DND-41 (cell line): ENCODE measurements at regions not wholly inside any gene's neighbourhood (a gene's known extent, or its start where the extent isn't known, plus 50 kb on each side); places are given as distances from the start of the nearest gene placed in this dataset.

Source experiments
- ATAC-seq: fragments of 200-7000 bp; cut with Tn5 transposase; 3 replicates; pipeline ENCODE4 v1.9.1; 2021; ENCODE audit warnings: low read depth; ENCODE audit not compliant: insufficient read depth
- DNase-seq: peaks from one replicate; pipeline ENCODE4 v3.0.0-alpha.2; 2020
- H2AFZ ChIP-seq: 2 replicates; pipeline ENCODE4 v1.6.0; 2012; ENCODE audit warnings: low read depth, low read length
- H3K27ac ChIP-seq: 2 replicates; pipeline ENCODE4 v1.5.1; 2012; ENCODE audit warnings: low read length, inconsistent platforms
- H3K27me3 ChIP-seq: fragments of 200-600 bp; sonication (generic); 2 replicates; pipeline ENCODE4 v1.6.0; 2012; ENCODE audit warnings: low read length, mild to moderate bottlenecking, inconsistent platforms; ENCODE audit not compliant: insufficient read depth, poor library complexity
- H3K36me3 ChIP-seq: 2 replicates; pipeline ENCODE4 v1.5.1; 2012; ENCODE audit warnings: low read length, inconsistent platforms; ENCODE audit not compliant: insufficient read depth
- H3K4me1 ChIP-seq: 2 replicates; pipeline ENCODE4 v1.5.1; 2012; ENCODE audit warnings: mild to moderate bottlenecking, low read length; ENCODE audit not compliant: insufficient read depth
- H3K4me2 ChIP-seq: 2 replicates; pipeline ENCODE4 v1.6.0; 2012; ENCODE audit warnings: mild to moderate bottlenecking, moderate library complexity, low read length, inconsistent platforms; ENCODE audit not compliant: insufficient read depth
- H3K4me3 ChIP-seq, 2 experiments: fragments of 200-600 bp in 1 of 2; shearing (Covaris generic) in 1 of 2; 2 replicates each; pipeline ENCODE4 v1.5.1; 2012 to 2016; ENCODE audit warnings: inconsistent platforms in 2 of 2, low read length in 2 of 2, mild to moderate bottlenecking in 2 of 2, low read depth in 1 of 2, moderate library complexity in 1 of 2
- H3K79me2 ChIP-seq: 2 replicates; pipeline ENCODE4 v1.6.0; 2012; ENCODE audit warnings: low read length, inconsistent platforms; ENCODE audit not compliant: insufficient read depth
- H3K9ac ChIP-seq: 2 replicates; pipeline ENCODE4 v1.6.0; 2012; ENCODE audit warnings: low read depth, mild to moderate bottlenecking, inconsistent platforms, low read length, moderate library complexity
- H3K9me3 ChIP-seq: 2 replicates; pipeline ENCODE4 v1.5.1; 2012; ENCODE audit warnings: low read length, moderate library complexity, mild to moderate bottlenecking, inconsistent platforms; ENCODE audit not compliant: insufficient read depth, severe bottlenecking
- H4K20me1 ChIP-seq: 2 replicates; pipeline ENCODE4 v1.6.0; 2012; ENCODE audit warnings: low read length; ENCODE audit not compliant: insufficient read depth
- EZH2 ChIP-seq: IDR thresholded peaks from 3 replicates; pipeline ENCODE4 v1.6.1; 2012; ENCODE audit warnings: borderline replicate concordance, low read depth, mild to moderate bottlenecking, moderate library complexity, low read length, inconsistent platforms; ENCODE audit not compliant: severe bottlenecking
- TF ChIP-seq, protein P1 (sequence below): IDR thresholded peaks from 2 replicates; pipeline ENCODE4 v1.5.1; 2012; ENCODE audit warnings: borderline replicate concordance, low read length, moderate library complexity, mild to moderate bottlenecking; ENCODE audit not compliant: poor library complexity, severe bottlenecking; ENCODE audit errors: extremely low read depth

GRCh38 chr2:8426550-8426949 lies 255.3 kb upstream of the ID2 start:
- Histone ChIP-seq H3K79me2 (no peaks in the 10 kb centered on the region), H3K27ac (no peak overlapping the region), H3K4me1 (no peaks in the 10 kb centered on the region), H4K20me1 (no peaks in the 10 kb centered on the region), H3K36me3 (no peaks in the 10 kb centered on the region), H3K9ac (no peak overlapping the region), H3K9me3 (no peaks in the 10 kb centered on the region), H3K27me3 (no peaks in the 10 kb centered on the region), H2AFZ (no peak overlapping the region), H3K4me2 (no peak overlapping the region), H3K4me3 (no peak overlapping the region)
- no peak for DNase-seq
- ATAC-seq, result no peak
- TF ChIP-seq, protein P1, sequence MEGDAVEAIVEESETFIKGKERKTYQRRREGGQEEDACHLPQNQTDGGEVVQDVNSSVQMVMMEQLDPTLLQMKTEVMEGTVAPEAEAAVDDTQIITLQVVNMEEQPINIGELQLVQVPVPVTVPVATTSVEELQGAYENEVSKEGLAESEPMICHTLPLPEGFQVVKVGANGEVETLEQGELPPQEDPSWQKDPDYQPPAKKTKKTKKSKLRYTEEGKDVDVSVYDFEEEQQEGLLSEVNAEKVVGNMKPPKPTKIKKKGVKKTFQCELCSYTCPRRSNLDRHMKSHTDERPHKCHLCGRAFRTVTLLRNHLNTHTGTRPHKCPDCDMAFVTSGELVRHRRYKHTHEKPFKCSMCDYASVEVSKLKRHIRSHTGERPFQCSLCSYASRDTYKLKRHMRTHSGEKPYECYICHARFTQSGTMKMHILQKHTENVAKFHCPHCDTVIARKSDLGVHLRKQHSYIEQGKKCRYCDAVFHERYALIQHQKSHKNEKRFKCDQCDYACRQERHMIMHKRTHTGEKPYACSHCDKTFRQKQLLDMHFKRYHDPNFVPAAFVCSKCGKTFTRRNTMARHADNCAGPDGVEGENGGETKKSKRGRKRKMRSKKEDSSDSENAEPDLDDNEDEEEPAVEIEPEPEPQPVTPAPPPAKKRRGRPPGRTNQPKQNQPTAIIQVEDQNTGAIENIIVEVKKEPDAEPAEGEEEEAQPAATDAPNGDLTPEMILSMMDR, result no peak
- TF ChIP-seq EZH2, result no peak

DNA sequence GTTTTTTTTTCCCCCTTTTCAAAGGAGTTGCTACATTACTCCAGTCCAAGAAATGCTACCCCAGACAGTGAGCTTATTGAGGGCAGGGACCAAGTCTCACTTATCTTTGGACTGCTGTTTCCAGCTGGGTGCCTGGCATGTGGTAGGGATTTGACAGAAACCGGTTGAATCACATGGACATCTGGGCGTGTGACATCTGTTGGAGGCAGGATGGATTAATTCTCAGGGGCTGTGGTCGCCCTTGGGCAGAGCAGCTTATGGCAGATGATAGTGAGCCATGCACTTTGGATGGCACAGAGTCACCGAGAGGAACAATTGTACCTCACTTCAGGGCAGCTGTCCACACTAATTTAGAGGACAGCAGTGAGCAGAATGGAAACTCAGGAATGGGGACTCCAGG lies 254.6 kb upstream of the ID2 start:
- Histone ChIP-seq H3K4me2 (no peak overlapping the region), H3K27ac (no peak overlapping the region), H3K79me2 (no peaks in the 10 kb centered on the region), H2AFZ (no peak overlapping the region), H3K36me3 (no peaks in the 10 kb centered on the region), H3K9ac (no peak overlapping the region), H4K20me1 (no peaks in the 10 kb centered on the region), H3K4me3 (no peak overlapping the region), H3K9me3 (no peaks in the 10 kb centered on the region), H3K4me1 (no peaks in the 10 kb centered on the region), H3K27me3 (no peaks in the 10 kb centered on the region)
- TF ChIP-seq EZH2, result no peak
- TF ChIP-seq, protein P1, result no peak
- DNase-seq (no peak), ATAC-seq (0 out of 3 replicates have a peak, but pooled peaks have one; percentile 22)

GRCh38 chr2:8430628-8431027 lies 251.2 kb upstream of the ID2 start:
- ATAC-seq (no peak), DNase-seq (no peak)
- Histone ChIP-seq H4K20me1 (no peaks in the 10 kb centered on the region), H3K9me3 (no peaks in the 10 kb centered on the region), H3K4me2 (no peak overlapping the region), H3K27ac (no peak overlapping the region), H3K36me3 (no peaks in the 10 kb centered on the region), H2AFZ (no peak overlapping the region), H3K4me3 (no peak overlapping the region), H3K79me2 (no peaks in the 10 kb centered on the region), H3K27me3 (no peaks in the 10 kb centered on the region), H3K4me1 (peaks cover 14% of the 10 kb centered on the region), H3K9ac (no peak overlapping the region)
- TF ChIP-seq EZH2, result no peak
- TF ChIP-seq, protein P1, result peak; percentile 11
